H1 (cell line): ENCODE measurements at regions not wholly inside any gene's neighbourhood (a gene's known extent, or its start where the extent isn't known, plus 50 kb on each side); places are given as distances from the start of the nearest gene placed in this dataset.

ENCODE experiments used
- CTBP2 ChIP-seq: IDR thresholded peaks from 2 replicates; pipeline ENCODE4 v1.7.0; 2011; ENCODE audit warnings: borderline replicate concordance, mild to moderate bottlenecking, moderate library complexity, mixed read lengths, low read length; ENCODE audit not compliant: insufficient read depth, insufficient read length
- FOSL1 ChIP-seq: IDR thresholded peaks from 2 replicates; pipeline ENCODE4 v1.6.1; 2011; ENCODE audit warnings: mild to moderate bottlenecking, low read depth, low read length, moderate library complexity; ENCODE audit not compliant: insufficient read depth
- HDAC6 ChIP-seq: IDR thresholded peaks from one replicate; pipeline ENCODE4 v1.7.1; 2012; ENCODE audit warnings: low read depth, mild to moderate bottlenecking, inconsistent platforms, low read length, moderate library complexity
- NRF1 ChIP-seq: IDR thresholded peaks from 2 replicates; pipeline ENCODE4 v1.6.1; 2011; ENCODE audit warnings: mild to moderate bottlenecking, low read depth, low read length, improper control_type of control experiment

GRCh38 chr6:167663316-167663715 is 163.4 kb upstream of the AFDN start (continued):
- TF ChIP-seq HDAC6: no peak
- no peak for TF ChIP-seq CTBP2
- no peak for TF ChIP-seq FOSL1
- no peak for TF ChIP-seq NRF1
